NB4 (cell line): ENCODE measurements at regions not wholly inside any gene's neighbourhood (a gene's known extent, or its start where the extent isn't known, plus 50 kb on each side); places are given as distances from the start of the nearest gene placed in this dataset.
"Not testable (repeated sequence)": the region's sequence is repeated elsewhere in the genome, so short reads cannot be mapped to it uniquely, and the experiment has no call there.

ENCODE experiments used
- CTCF ChIP-seq: IDR thresholded peaks from one replicate; pipeline ENCODE4 v1.5.1; 2012; ENCODE audit warnings: low read depth, low read length
- POLR2A ChIP-seq: IDR thresholded peaks from 2 replicates; pipeline ENCODE4 v1.6.1; 2011; ENCODE audit warnings: mild to moderate bottlenecking; ENCODE audit not compliant: insufficient read length; ENCODE audit errors: extremely low read depth
- TF ChIP-seq, protein P1 (sequence below): IDR thresholded peaks from 2 replicates; pipeline ENCODE4 v1.6.1; 2011; ENCODE audit warnings: low read depth, low read length

DNA sequence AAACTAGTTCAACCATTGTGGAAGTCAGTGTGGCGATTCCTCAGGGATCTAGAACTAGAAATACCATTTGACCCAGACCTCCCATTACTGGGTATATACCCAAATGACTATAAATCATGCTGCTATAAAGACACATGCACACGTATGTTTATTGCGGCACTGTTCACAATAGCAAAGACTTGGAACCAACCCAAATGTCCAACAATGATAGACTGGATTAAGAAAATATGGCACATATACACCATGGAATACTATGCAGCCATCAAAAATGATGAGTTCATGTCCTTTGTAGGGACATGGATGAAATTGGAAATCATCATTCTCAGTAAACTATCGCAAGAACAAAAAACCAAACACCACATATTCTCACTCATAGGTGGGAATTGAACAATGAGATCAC is 754.7 kb upstream of the ADGRB3 start:
- TF ChIP-seq POLR2A, CTCF: not testable (repeated sequence)
- TF ChIP-seq, protein P1, sequence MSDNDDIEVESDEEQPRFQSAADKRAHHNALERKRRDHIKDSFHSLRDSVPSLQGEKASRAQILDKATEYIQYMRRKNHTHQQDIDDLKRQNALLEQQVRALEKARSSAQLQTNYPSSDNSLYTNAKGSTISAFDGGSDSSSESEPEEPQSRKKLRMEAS: not testable (repeated sequence)
